ENCODE measurements at regions not wholly inside any gene's neighbourhood (a gene's known extent, or its start where the extent isn't known, plus 50 kb on each side); places are given as distances from the start of the nearest gene placed in this dataset.

GRCh38 chr3:174342941-174343501 is 516.1 kb upstream of the NAALADL2 start:
- TF ChIP-seq FOXM1 (IDR thresholded peaks at IDR 0.05; ENCODE audit: borderline replicate concordance, low read depth) (no peak), YY1 (IDR thresholded peaks at IDR 0.05; ENCODE audit: low read depth) (no peak), ZBTB7A (IDR thresholded peaks at IDR 0.05; ENCODE audit: low read depth) (no peak), NFIC (IDR thresholded peaks at IDR 0.05) (no peak)

- TF ChIP-seq FOXM1 (IDR thresholded peaks at IDR 0.05; ENCODE audit: borderline replicate concordance, low read depth) (no peak), EP300 (IDR thresholded peaks at IDR 0.05; ENCODE audit: borderline replicate concordance) (no peak), NFIC (IDR thresholded peaks at IDR 0.05) (no peak), ZBTB7A (IDR thresholded peaks at IDR 0.05; ENCODE audit: low read depth) (no peak), USF1 (IDR thresholded peaks at IDR 0.05) (no peak), TEAD4 (IDR thresholded peaks at IDR 0.05) (no peak), TAF1 (IDR thresholded peaks at IDR 0.05; ENCODE audit: low read depth) (no peak), RAD21 (IDR thresholded peaks at IDR 0.05; ENCODE audit: low read depth) (no peak), CREB1 (IDR thresholded peaks at IDR 0.05; ENCODE audit: low read depth) (no peak)
Observed at GRCh38 chr3:174346141-174346540, 513.0 kb upstream of the NAALADL2 start.

GRCh38 chr3:174346571-174346970 is 512.6 kb upstream of the NAALADL2 start:
- TF ChIP-seq EP300 (IDR thresholded peaks at IDR 0.05; ENCODE audit: borderline replicate concordance) (no peak), RAD21 (IDR thresholded peaks at IDR 0.05; ENCODE audit: low read depth) (no peak), MAX (IDR thresholded peaks at IDR 0.05) (no peak), TAF1 (IDR thresholded peaks at IDR 0.05; ENCODE audit: low read depth) (no peak), TEAD4 (IDR thresholded peaks at IDR 0.05) (no peak), CEBPB (IDR thresholded peaks at IDR 0.05) (no peak), REST (IDR thresholded peaks at IDR 0.05; ENCODE audit: low read depth) (no peak)

GRCh38 chr3:174347474-174348138 is 511.5 kb upstream of the NAALADL2 start:
- TF ChIP-seq TEAD4 (IDR thresholded peaks at IDR 0.05) (no peak), ZBTB7A (IDR thresholded peaks at IDR 0.05; ENCODE audit: low read depth) (no peak), FOXM1 (IDR thresholded peaks at IDR 0.05; ENCODE audit: borderline replicate concordance, low read depth) (no peak), CEBPB (IDR thresholded peaks at IDR 0.05) (no peak), CREB1 (IDR thresholded peaks at IDR 0.05; ENCODE audit: low read depth) (no peak), TAF1 (IDR thresholded peaks at IDR 0.05; ENCODE audit: low read depth) (no peak), EP300 (IDR thresholded peaks at IDR 0.05; ENCODE audit: borderline replicate concordance) (no peak), EGR1 (IDR thresholded peaks at IDR 0.05) (no peak), YY1 (IDR thresholded peaks at IDR 0.05; ENCODE audit: low read depth) (no peak), MAX (IDR thresholded peaks at IDR 0.05) (no peak), TCF12 (IDR thresholded peaks at IDR 0.05; ENCODE audit: low read depth) (no peak), NFIC (IDR thresholded peaks at IDR 0.05) (no peak), REST (IDR thresholded peaks at IDR 0.05; ENCODE audit: low read depth) (no peak), RAD21 (IDR thresholded peaks at IDR 0.05; ENCODE audit: low read depth) (no peak), USF1 (IDR thresholded peaks at IDR 0.05) (no peak)

- TF ChIP-seq ZBTB7A (IDR thresholded peaks at IDR 0.05; ENCODE audit: low read depth) (no peak), FOXM1 (IDR thresholded peaks at IDR 0.05; ENCODE audit: borderline replicate concordance, low read depth) (no peak), TAF1 (IDR thresholded peaks at IDR 0.05; ENCODE audit: low read depth) (no peak), CEBPB (IDR thresholded peaks at IDR 0.05) (no peak)
Observed at GRCh38 chr3:174352227-174352626, 506.9 kb upstream of the NAALADL2 start.

GRCh38 chr3:174355505-174355904 is 503.6 kb upstream of the NAALADL2 start:
- TF ChIP-seq EP300 (IDR thresholded peaks at IDR 0.05; ENCODE audit: borderline replicate concordance) (no peak), RAD21 (IDR thresholded peaks at IDR 0.05; ENCODE audit: low read depth) (peak; percentile 61), TCF12 (IDR thresholded peaks at IDR 0.05; ENCODE audit: low read depth) (no peak)
